HCT116 (cell line): ENCODE measurements at regions not wholly inside any gene's neighbourhood (a gene's known extent, or its start where the extent isn't known, plus 50 kb on each side); places are given as distances from the start of the nearest gene placed in this dataset.

Experiments
- ATAC-seq: fragments of 200-7000 bp; cut with Tn5 transposase; 2 replicates; pipeline ENCODE4 v1.9.1; 2020; ENCODE audit warnings: mild to moderate bottlenecking, moderate library complexity
- BruUV-seq: library from RNA; stranded (reverse); fragments of 400-500 nt; replicated peaks from 2 replicates; lab custom pipeline; 2021; lab: Mats Ljungman, UMichigan
- CTCF ChIA-PET: fragments of 300-600 bp; sonication (Branson Sonifier 250); formaldehyde crosslinking; loops from one replicate; lab custom pipeline; 2021; ENCODE audit warnings: antibody characterized with exemption; lab: Charles Lee
- POLR2A ChIA-PET: fragments of 300-600, 350-600 bp; sonication (Branson Sonifier 250); formaldehyde crosslinking; loops from one replicate; lab custom pipeline; 2021; ENCODE audit warnings: antibody characterized with exemption; lab: Charles Lee
- RAD21 ChIA-PET, 2 experiments: fragments of 300-600 bp; sonication (Branson Sonifier 250); formaldehyde crosslinking; loops; one replicate each; lab custom pipeline; 2023; ENCODE audit warnings: low total read pairs in 2 of 2; ENCODE audit not compliant: uncharacterized antibody in 2 of 2, unreplicated experiment in 2 of 2, low non-redundant PET in 1 of 2; lab: Charles Lee
- DNase-seq: peaks from one replicate; pipeline ENCODE4 v3.0.0-alpha.2; 2010; ENCODE audit warnings: low read depth, low spot score
- H2AFZ ChIP-seq: fragments of 200-600 bp; shearing (Covaris generic), sonication (generic); 2 replicates; pipeline ENCODE4 v1.6.1; 2017; ENCODE audit warnings: low read depth, mixed run types, mixed read lengths, antibody characterized with exemption, low read length; ENCODE audit not compliant: poor library complexity, severe bottlenecking
- H3K27ac ChIP-seq: 2 replicates; pipeline ENCODE4 v1.5.1; 2012; ENCODE audit warnings: low read depth, low read length
- H3K27me3 ChIP-seq: fragments of 200-600 bp; sonication (generic); 2 replicates; pipeline ENCODE4 v1.6.1; 2016; ENCODE audit warnings: mixed run types, low read length, mixed read lengths; ENCODE audit not compliant: insufficient read depth
- H3K36me3 ChIP-seq, 2 experiments: fragments of 200-500 bp in 1 of 2; fragments of 200-600 bp in 1 of 2; sonication (Bioruptor generic) in 1 of 2; sonication (generic) in 1 of 2; 2 replicates each; pipeline versions ENCODE4 v1.5.1 to v1.6.1; 2014 to 2016; ENCODE audit warnings: low read length in 2 of 2, inconsistent platforms in 1 of 2, mixed read lengths in 1 of 2, mixed run types in 1 of 2; ENCODE audit not compliant: insufficient read depth in 2 of 2, control insufficient read depth in 1 of 2
- H3K4me1 ChIP-seq, 2 experiments: fragments of 200-600 bp in 1 of 2; sonication (generic) in 1 of 2; 2 replicates each; pipeline versions ENCODE4 v1.5.1 to v1.6.1; 2012 to 2017; ENCODE audit warnings: low read length in 2 of 2, inconsistent platforms in 1 of 2, mild to moderate bottlenecking in 1 of 2, mixed read lengths in 1 of 2, mixed run types in 1 of 2, moderate library complexity in 1 of 2; ENCODE audit not compliant: insufficient read depth in 2 of 2, control insufficient read depth in 1 of 2
- H3K4me2 ChIP-seq: fragments of 200-600 bp; sonication (generic); 2 replicates; pipeline ENCODE4 v1.6.1; 2017; ENCODE audit warnings: mixed run types, low read length, mixed read lengths
- H3K4me3 ChIP-seq, 2 experiments: fragments of 200-600 bp in 1 of 2; sonication (generic) in 1 of 2; replicated peaks in 1 of 2; 2 replicates each; pipeline ENCODE4 v1.5.1; 2011 to 2016; ENCODE audit warnings: low read length in 2 of 2, control low read depth in 1 of 2, low read depth in 1 of 2, mild to moderate bottlenecking in 1 of 2, mixed read lengths in 1 of 2, mixed run types in 1 of 2
- H3K79me2 ChIP-seq: fragments of 200-600 bp; sonication (generic); 2 replicates; pipeline ENCODE4 v1.6.1; 2017; ENCODE audit warnings: mild to moderate bottlenecking, mixed run types, low read length, moderate library complexity, mixed read lengths; ENCODE audit not compliant: insufficient read depth
- H3K9ac ChIP-seq: fragments of 200-600 bp; sonication (generic); 2 replicates; pipeline ENCODE4 v1.6.1; 2016; ENCODE audit warnings: low read length, mixed read lengths
- H3K9me2 ChIP-seq: fragments of 200-600 bp; sonication (generic), shearing (Covaris generic); 2 replicates; pipeline ENCODE4 v1.6.1; 2017; ENCODE audit warnings: mixed run types, mild to moderate bottlenecking, moderate library complexity; ENCODE audit not compliant: insufficient read depth
- H3K9me3 ChIP-seq, 2 experiments: fragments of 200-500 bp in 1 of 2; fragments of 200-600 bp in 1 of 2; sonication (Bioruptor generic) in 1 of 2; sonication (generic) in 1 of 2; 2 replicates each; pipeline ENCODE4 v1.6.1; 2014 to 2017; ENCODE audit warnings: low read length in 2 of 2, mixed read lengths in 2 of 2, inconsistent platforms in 1 of 2, low read depth in 1 of 2, mild to moderate bottlenecking in 1 of 2, mixed run types in 1 of 2, moderate library complexity in 1 of 2; ENCODE audit not compliant: control insufficient read depth in 1 of 2, insufficient read depth in 1 of 2
- H4K20me1 ChIP-seq: fragments of 200-600 bp; sonication (generic), shearing (Covaris generic); 2 replicates; pipeline ENCODE4 v1.6.1; 2017; ENCODE audit warnings: mixed run types, mild to moderate bottlenecking, moderate library complexity; ENCODE audit not compliant: insufficient read depth
- CBX3 ChIP-seq: IDR thresholded peaks from 2 replicates; pipeline ENCODE4 v1.6.1; 2012; ENCODE audit warnings: low read depth
- EGR1 ChIP-seq: IDR thresholded peaks from 2 replicates; pipeline ENCODE4 v1.6.1; 2012; ENCODE audit warnings: low read depth
- ELF1 ChIP-seq: IDR thresholded peaks from 2 replicates; pipeline ENCODE4 v1.6.1; 2012; ENCODE audit warnings: low read depth, borderline replicate concordance
- FOSL1 ChIP-seq: IDR thresholded peaks from 2 replicates; pipeline ENCODE4 v1.6.1; 2012; ENCODE audit warnings: low read depth
- POLR2AphosphoS5 ChIP-seq: IDR thresholded peaks from 2 replicates; pipeline ENCODE4 v1.6.1; 2011; ENCODE audit warnings: mild to moderate bottlenecking, low read depth, low read length, moderate library complexity
- SP1 ChIP-seq: IDR thresholded peaks from 2 replicates; pipeline ENCODE4 v1.6.1; 2012; ENCODE audit warnings: low read depth
- TCF7L2 ChIP-seq: IDR thresholded peaks from 2 replicates; pipeline ENCODE4 v1.7.0; 2011; ENCODE audit warnings: borderline replicate concordance, inconsistent platforms; ENCODE audit not compliant: insufficient read depth, insufficient read length; ENCODE audit errors: extremely low read depth
- YY1 ChIP-seq: IDR thresholded peaks from 2 replicates; pipeline ENCODE4 v1.6.1; 2011; ENCODE audit warnings: low read length, low read depth, moderate library complexity, mild to moderate bottlenecking; ENCODE audit not compliant: insufficient replicate concordance; ENCODE audit errors: extremely low read depth
- ZNF274 ChIP-seq: fragments of 200-500 bp; sonication (Bioruptor generic); IDR thresholded peaks from 2 replicates; pipeline ENCODE4 v1.6.1; 2014; ENCODE audit warnings: mild to moderate bottlenecking, low read depth, low read length, inconsistent platforms
- intact Hi-C: fragments of 100-400 bp; cut with micrococcal nuclease; formaldehyde crosslinking; loops from 2 replicates; pipeline ENCODE4 v1.10.0; 2022
- TF ChIP-seq, protein P1 (sequence below): IDR thresholded peaks from 2 replicates; pipeline ENCODE4 v1.6.1; 2012
- TF ChIP-seq, protein P2 (sequence below), 3 experiments: fragments of 200-600 bp in 1 of 3; sonication (generic) in 1 of 3; IDR thresholded peaks in 2 of 3; conservative IDR thresholded peaks in 1 of 3; 2 replicates each; pipeline ENCODE4 v1.5.1; 2012 to 2017; ENCODE audit warnings: low read depth in 2 of 3, low read length in 2 of 3, antibody characterized with exemption in 1 of 3, borderline replicate concordance in 1 of 3, control low read depth in 1 of 3, mild to moderate bottlenecking in 1 of 3, mixed read lengths in 1 of 3, mixed run types in 1 of 3, moderate library complexity in 1 of 3; ENCODE audit not compliant: insufficient read depth in 1 of 3
- TF ChIP-seq, protein P3 (sequence below): IDR thresholded peaks from 2 replicates; pipeline ENCODE4 v1.6.1; 2012; ENCODE audit warnings: low read depth
- TF ChIP-seq, protein P4 (sequence below): IDR thresholded peaks from 2 replicates; pipeline ENCODE4 v1.6.1; 2011; ENCODE audit warnings: mild to moderate bottlenecking, low read length, moderate library complexity; ENCODE audit not compliant: insufficient replicate concordance; ENCODE audit errors: extremely low read depth
- TF ChIP-seq, protein P5 (sequence below): IDR thresholded peaks from 2 replicates; pipeline ENCODE4 v1.6.1; 2012

DNA sequence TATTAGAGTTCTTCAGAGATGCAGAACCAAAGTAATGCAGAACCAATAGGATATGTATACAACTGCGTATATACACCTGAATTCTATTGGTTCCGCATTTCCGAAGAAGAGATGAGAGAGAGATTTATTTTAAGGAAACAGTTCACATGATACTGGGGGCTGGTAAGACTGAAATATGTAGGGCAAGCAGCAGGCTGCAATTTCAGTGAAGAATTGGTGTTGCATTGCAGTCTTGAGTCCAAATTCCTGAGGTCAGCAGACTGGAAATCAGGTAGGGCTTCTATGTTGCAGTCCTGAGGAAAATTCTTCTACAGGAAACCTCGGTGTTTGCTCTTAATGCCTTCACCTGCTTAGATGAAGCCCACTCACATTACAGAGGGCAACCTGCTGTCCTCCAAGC lies 128.2 kb upstream of the MED13 start:
- no peak for ATAC-seq
- ChIA-PET RAD21 (no interaction called here), POLR2A (no interaction called here), CTCF (no interaction called here)
- Histone ChIP-seq H3K4me2 (no peak overlapping the region), H3K4me1 (no peaks in the 10 kb centered on the region; a peak in 2 of 4 replicates), H2AFZ (no peak overlapping the region), H3K27ac (no peak overlapping the region), H4K20me1 (no peaks in the 10 kb centered on the region), H3K4me3 (no peak overlapping the region), H3K9me2 (no peaks in the 10 kb centered on the region), H3K27me3 (no peaks in the 10 kb centered on the region), H3K36me3 (no peaks in the 10 kb centered on the region), H3K79me2 (no peaks in the 10 kb centered on the region), H3K9ac (no peak overlapping the region), H3K9me3 (no peaks in the 10 kb centered on the region)
- no peak for DNase-seq
- BruUV-seq: no TSS peak
- intact Hi-C loops: no loop called here
- TF ChIP-seq EGR1 (no peak), CBX3 (no peak), ELF1 (no peak), YY1 (no peak), ZNF274 (no peak), FOSL1 (no peak), TCF7L2 (no peak), SP1 (no peak), POLR2AphosphoS5 (no peak)
- TF ChIP-seq, protein P1, sequence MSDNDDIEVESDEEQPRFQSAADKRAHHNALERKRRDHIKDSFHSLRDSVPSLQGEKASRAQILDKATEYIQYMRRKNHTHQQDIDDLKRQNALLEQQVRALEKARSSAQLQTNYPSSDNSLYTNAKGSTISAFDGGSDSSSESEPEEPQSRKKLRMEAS: no peak
- TF ChIP-seq, protein P2, sequence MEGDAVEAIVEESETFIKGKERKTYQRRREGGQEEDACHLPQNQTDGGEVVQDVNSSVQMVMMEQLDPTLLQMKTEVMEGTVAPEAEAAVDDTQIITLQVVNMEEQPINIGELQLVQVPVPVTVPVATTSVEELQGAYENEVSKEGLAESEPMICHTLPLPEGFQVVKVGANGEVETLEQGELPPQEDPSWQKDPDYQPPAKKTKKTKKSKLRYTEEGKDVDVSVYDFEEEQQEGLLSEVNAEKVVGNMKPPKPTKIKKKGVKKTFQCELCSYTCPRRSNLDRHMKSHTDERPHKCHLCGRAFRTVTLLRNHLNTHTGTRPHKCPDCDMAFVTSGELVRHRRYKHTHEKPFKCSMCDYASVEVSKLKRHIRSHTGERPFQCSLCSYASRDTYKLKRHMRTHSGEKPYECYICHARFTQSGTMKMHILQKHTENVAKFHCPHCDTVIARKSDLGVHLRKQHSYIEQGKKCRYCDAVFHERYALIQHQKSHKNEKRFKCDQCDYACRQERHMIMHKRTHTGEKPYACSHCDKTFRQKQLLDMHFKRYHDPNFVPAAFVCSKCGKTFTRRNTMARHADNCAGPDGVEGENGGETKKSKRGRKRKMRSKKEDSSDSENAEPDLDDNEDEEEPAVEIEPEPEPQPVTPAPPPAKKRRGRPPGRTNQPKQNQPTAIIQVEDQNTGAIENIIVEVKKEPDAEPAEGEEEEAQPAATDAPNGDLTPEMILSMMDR (IDR thresholded peaks at IDR 0.05 in 2 of 3, conservative IDR thresholded peaks at IDR 0.05 in 1 of 3; ENCODE audit: borderline replicate concordance in 1 of 3, insufficient read depth in 1 of 3, low read depth in 2 of 3, low read length in 2 of 3): no peak
- TF ChIP-seq, protein P3, sequence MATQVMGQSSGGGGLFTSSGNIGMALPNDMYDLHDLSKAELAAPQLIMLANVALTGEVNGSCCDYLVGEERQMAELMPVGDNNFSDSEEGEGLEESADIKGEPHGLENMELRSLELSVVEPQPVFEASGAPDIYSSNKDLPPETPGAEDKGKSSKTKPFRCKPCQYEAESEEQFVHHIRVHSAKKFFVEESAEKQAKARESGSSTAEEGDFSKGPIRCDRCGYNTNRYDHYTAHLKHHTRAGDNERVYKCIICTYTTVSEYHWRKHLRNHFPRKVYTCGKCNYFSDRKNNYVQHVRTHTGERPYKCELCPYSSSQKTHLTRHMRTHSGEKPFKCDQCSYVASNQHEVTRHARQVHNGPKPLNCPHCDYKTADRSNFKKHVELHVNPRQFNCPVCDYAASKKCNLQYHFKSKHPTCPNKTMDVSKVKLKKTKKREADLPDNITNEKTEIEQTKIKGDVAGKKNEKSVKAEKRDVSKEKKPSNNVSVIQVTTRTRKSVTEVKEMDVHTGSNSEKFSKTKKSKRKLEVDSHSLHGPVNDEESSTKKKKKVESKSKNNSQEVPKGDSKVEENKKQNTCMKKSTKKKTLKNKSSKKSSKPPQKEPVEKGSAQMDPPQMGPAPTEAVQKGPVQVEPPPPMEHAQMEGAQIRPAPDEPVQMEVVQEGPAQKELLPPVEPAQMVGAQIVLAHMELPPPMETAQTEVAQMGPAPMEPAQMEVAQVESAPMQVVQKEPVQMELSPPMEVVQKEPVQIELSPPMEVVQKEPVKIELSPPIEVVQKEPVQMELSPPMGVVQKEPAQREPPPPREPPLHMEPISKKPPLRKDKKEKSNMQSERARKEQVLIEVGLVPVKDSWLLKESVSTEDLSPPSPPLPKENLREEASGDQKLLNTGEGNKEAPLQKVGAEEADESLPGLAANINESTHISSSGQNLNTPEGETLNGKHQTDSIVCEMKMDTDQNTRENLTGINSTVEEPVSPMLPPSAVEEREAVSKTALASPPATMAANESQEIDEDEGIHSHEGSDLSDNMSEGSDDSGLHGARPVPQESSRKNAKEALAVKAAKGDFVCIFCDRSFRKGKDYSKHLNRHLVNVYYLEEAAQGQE: no peak
- TF ChIP-seq, protein P4, sequence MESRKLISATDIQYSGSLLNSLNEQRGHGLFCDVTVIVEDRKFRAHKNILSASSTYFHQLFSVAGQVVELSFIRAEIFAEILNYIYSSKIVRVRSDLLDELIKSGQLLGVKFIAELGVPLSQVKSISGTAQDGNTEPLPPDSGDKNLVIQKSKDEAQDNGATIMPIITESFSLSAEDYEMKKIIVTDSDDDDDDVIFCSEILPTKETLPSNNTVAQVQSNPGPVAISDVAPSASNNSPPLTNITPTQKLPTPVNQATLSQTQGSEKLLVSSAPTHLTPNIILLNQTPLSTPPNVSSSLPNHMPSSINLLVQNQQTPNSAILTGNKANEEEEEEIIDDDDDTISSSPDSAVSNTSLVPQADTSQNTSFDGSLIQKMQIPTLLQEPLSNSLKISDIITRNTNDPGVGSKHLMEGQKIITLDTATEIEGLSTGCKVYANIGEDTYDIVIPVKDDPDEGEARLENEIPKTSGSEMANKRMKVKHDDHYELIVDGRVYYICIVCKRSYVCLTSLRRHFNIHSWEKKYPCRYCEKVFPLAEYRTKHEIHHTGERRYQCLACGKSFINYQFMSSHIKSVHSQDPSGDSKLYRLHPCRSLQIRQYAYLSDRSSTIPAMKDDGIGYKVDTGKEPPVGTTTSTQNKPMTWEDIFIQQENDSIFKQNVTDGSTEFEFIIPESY: no peak
- TF ChIP-seq, protein P5, sequence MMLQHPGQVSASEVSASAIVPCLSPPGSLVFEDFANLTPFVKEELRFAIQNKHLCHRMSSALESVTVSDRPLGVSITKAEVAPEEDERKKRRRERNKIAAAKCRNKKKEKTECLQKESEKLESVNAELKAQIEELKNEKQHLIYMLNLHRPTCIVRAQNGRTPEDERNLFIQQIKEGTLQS: no peak
